DOHH2 (cell line): ENCODE measurements at regions not wholly inside any gene's neighbourhood (a gene's known extent, or its start where the extent isn't known, plus 50 kb on each side); places are given as distances from the start of the nearest gene placed in this dataset.

Source experiments
- H3F3A ChIP-seq: fragments of 200-600 bp; sonication (generic), shearing (Covaris generic); 2 replicates; pipeline ENCODE4 v1.6.0; 2016; ENCODE audit warnings: antibody characterized with exemption, mild to moderate bottlenecking; ENCODE audit not compliant: control insufficient read depth, insufficient read depth
- H3K27ac ChIP-seq: fragments of 200-600 bp; sonication (generic); 2 replicates; pipeline ENCODE4 v1.5.1; 2014; ENCODE audit warnings: low read depth, mild to moderate bottlenecking, low read length, moderate library complexity
- H3K27me3 ChIP-seq: fragments of 200-600 bp; sonication (generic); 2 replicates; pipeline ENCODE4 v1.6.1; 2014; ENCODE audit warnings: mild to moderate bottlenecking, low read length, mixed read lengths; ENCODE audit not compliant: control insufficient read depth
- H3K36me3 ChIP-seq: fragments of 200-600 bp; sonication (generic); 2 replicates; pipeline ENCODE4 v1.6.1; 2014; ENCODE audit warnings: mild to moderate bottlenecking, low read length, moderate library complexity, mixed read lengths; ENCODE audit not compliant: control insufficient read depth
- H3K4me1 ChIP-seq: fragments of 200-600 bp; sonication (generic); 2 replicates; pipeline ENCODE4 v1.6.1; 2014; ENCODE audit warnings: mild to moderate bottlenecking, low read length, mixed read lengths; ENCODE audit not compliant: control insufficient read depth
- H3K4me2 ChIP-seq: fragments of 200-600 bp; sonication (generic); 2 replicates; pipeline ENCODE4 v1.6.0; 2014; ENCODE audit warnings: mild to moderate bottlenecking, low read length, moderate library complexity
- H3K4me3 ChIP-seq: fragments of 200-600 bp; sonication (generic); 2 replicates; pipeline ENCODE4 v1.5.1; 2014; ENCODE audit warnings: mild to moderate bottlenecking, low read length, mixed read lengths
- H3K79me2 ChIP-seq: fragments of 200-600 bp; sonication (generic); 2 replicates; pipeline ENCODE4 v1.6.1; 2014; ENCODE audit warnings: mild to moderate bottlenecking, low read length, mixed read lengths; ENCODE audit not compliant: control insufficient read depth
- H3K9me2 ChIP-seq: fragments of 200-600 bp; sonication (generic); replicated peaks from 2 replicates; pipeline ENCODE4 v1.6.1; 2014; ENCODE audit warnings: mild to moderate bottlenecking, low read length, mixed read lengths; ENCODE audit not compliant: control insufficient read depth
- H3K9me3 ChIP-seq: fragments of 200-600 bp; sonication (generic); 2 replicates; pipeline ENCODE4 v1.6.1; 2014; ENCODE audit warnings: antibody characterized with exemption, low read length, mixed read lengths; ENCODE audit not compliant: control insufficient read depth, insufficient read depth
- H4K20me1 ChIP-seq: fragments of 200-600 bp; sonication (generic); 2 replicates; pipeline ENCODE4 v1.6.0; 2014; ENCODE audit warnings: low read depth, mild to moderate bottlenecking, antibody characterized with exemption, low read length, moderate library complexity; ENCODE audit not compliant: control insufficient read depth, insufficient read depth
- CTCF ChIP-seq: fragments of 200-600 bp; sonication (generic); IDR thresholded peaks from one replicate; pipeline ENCODE4 v1.5.1; 2014; ENCODE audit warnings: antibody characterized with exemption, mild to moderate bottlenecking, low read depth, low read length; ENCODE audit not compliant: poor library complexity, severe bottlenecking
- EZH2phosphoT487 ChIP-seq: fragments of 200-600 bp; sonication (generic); IDR thresholded peaks from 2 replicates; pipeline ENCODE4 v1.6.1; 2017; ENCODE audit warnings: borderline replicate concordance, mild to moderate bottlenecking, antibody characterized with exemption, low read length, moderate library complexity, mixed read lengths

DNA sequence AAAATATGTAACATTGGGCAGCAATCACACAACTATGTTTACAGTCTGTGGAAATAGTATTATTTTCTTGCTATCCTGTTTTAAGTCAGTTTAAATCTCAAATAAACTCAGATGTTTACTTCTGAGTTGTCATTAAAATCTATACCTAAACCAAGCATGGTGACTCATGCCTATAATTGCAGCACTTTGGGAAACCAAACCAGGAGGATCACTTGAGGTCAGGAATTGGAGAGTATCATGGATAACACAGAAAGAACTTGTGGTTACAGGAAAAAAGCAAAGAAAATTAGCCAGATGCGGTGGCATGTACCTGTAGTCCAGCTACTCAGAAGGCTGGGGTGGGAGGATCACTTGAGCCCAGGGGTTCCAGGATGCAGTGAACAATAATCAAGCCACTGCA, 631.6 kb upstream of the EPHA6 start:
- H3K9me2 ChIP-seq, result no peaks in the 10 kb centered on the region
- H3K4me2 ChIP-seq, result no peak overlapping the region
- no peaks in the 10 kb centered on the region for H3K79me2 ChIP-seq
- no peaks in the 10 kb centered on the region for H3K27me3 ChIP-seq
- no peaks in the 10 kb centered on the region for H3K9me3 ChIP-seq
- no peaks in the 10 kb centered on the region for H4K20me1 ChIP-seq
- no peaks in the 10 kb centered on the region for H3K4me1 ChIP-seq
- no peak overlapping the region for H3K4me3 ChIP-seq
- no peaks in the 10 kb centered on the region for H3F3A ChIP-seq
- TF ChIP-seq CTCF (no peak), EZH2phosphoT487 (no peak)
- H3K27ac ChIP-seq, result no peak overlapping the region
- H3K36me3 ChIP-seq, result no peaks in the 10 kb centered on the region

DNA sequence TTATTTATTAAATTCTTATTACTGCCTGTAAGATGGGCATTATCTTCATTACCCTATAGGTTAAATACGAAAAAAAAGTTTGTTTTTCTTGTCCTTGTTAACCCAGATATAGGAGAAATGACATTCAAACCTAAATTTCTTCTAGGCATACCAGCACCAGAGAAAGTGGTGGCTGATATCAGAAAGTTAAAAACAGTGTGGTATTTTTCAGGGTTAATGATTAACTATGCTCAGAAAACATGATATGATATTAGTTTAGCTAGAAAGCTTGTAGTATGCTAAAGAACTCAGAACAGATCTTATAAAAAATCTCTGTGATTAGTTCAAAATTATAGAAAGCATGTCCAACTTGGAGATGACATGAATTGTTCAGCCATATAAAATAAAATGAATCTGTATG, 630.5 kb upstream of the EPHA6 start:
- Histone ChIP-seq H3K4me1 (no peaks in the 10 kb centered on the region), H3K36me3 (no peaks in the 10 kb centered on the region), H3K4me2 (no peak overlapping the region), H3K9me2 (no peaks in the 10 kb centered on the region), H3F3A (no peaks in the 10 kb centered on the region), H3K27ac (no peak overlapping the region), H3K9me3 (no peaks in the 10 kb centered on the region), H3K79me2 (no peaks in the 10 kb centered on the region), H3K4me3 (no peak overlapping the region), H4K20me1 (no peaks in the 10 kb centered on the region), H3K27me3 (no peaks in the 10 kb centered on the region)
- TF ChIP-seq EZH2phosphoT487 (no peak), CTCF (no peak)

- TF ChIP-seq CTCF (no peak), EZH2phosphoT487 (no peak)
- no peaks in the 10 kb centered on the region for H4K20me1 ChIP-seq
- H3K79me2 ChIP-seq, result no peaks in the 10 kb centered on the region
- H3K9me2 ChIP-seq, result no peaks in the 10 kb centered on the region
- no peak overlapping the region for H3K27ac ChIP-seq
- no peaks in the 10 kb centered on the region for H3F3A ChIP-seq
- no peaks in the 10 kb centered on the region for H3K9me3 ChIP-seq
- no peaks in the 10 kb centered on the region for H3K36me3 ChIP-seq
- H3K27me3 ChIP-seq, result no peaks in the 10 kb centered on the region
- H3K4me3 ChIP-seq, result no peak overlapping the region
- no peaks in the 10 kb centered on the region for H3K4me1 ChIP-seq
- no peak overlapping the region for H3K4me2 ChIP-seq
Observed at GRCh38 chr3:96190024-96190616, 624.3 kb upstream of the EPHA6 start.
